SK-N-MC (cell line): ENCODE measurements at regions not wholly inside any gene's neighbourhood (a gene's known extent, or its start where the extent isn't known, plus 50 kb on each side); places are given as distances from the start of the nearest gene placed in this dataset.

ENCODE experiments used
- EZH2 ChIP-seq: fragments of 200-600 bp; sonication (generic); IDR thresholded peaks from one replicate; pipeline ENCODE4 v1.6.1; 2017; ENCODE audit warnings: antibody characterized with exemption
- POLR2AphosphoS5 ChIP-seq: IDR thresholded peaks from 2 replicates; pipeline ENCODE4 v1.6.1; 2012; ENCODE audit warnings: mild to moderate bottlenecking, low read depth, low read length, borderline replicate concordance

- TF ChIP-seq POLR2AphosphoS5 (no peak), EZH2 (no peak)
Observed at GRCh38 chr20:11329271-11329670, 588.4 kb upstream of the BTBD3 start.
